Cardiac fibroblast (primary cell): ENCODE measurements at regions not wholly inside any gene's neighbourhood (a gene's known extent, or its start where the extent isn't known, plus 50 kb on each side); places are given as distances from the start of the nearest gene placed in this dataset.

ENCODE experiments used
- DNase-seq, 2 donors: peaks; one replicate each; pipeline versions ENCODE4 v3.0.0 to v3.0.0-alpha.2; 2010; ENCODE audit warnings: low read depth in 2 of 2
- H3K4me3 ChIP-seq, 2 donors: replicated peaks in 1 of 2; 1 replicate in 1 of 2; 2 replicates in 1 of 2; pipeline ENCODE4 v1.5.1; 2011; ENCODE audit warnings: low read depth in 2 of 2, low read length in 2 of 2, mild to moderate bottlenecking in 2 of 2, moderate library complexity in 1 of 2
- TF ChIP-seq, protein P1 (sequence below): IDR thresholded peaks from one replicate; pipeline ENCODE4 v1.5.1; 2011; ENCODE audit warnings: low read depth, mild to moderate bottlenecking, low read length, inconsistent platforms

GRCh38 chr13:31853643-31854326 is 114.5 kb downstream of the RXFP2 start:
- no peak overlapping the region for H3K4me3 ChIP-seq
- DNase-seq: no peak
- TF ChIP-seq, protein P1, sequence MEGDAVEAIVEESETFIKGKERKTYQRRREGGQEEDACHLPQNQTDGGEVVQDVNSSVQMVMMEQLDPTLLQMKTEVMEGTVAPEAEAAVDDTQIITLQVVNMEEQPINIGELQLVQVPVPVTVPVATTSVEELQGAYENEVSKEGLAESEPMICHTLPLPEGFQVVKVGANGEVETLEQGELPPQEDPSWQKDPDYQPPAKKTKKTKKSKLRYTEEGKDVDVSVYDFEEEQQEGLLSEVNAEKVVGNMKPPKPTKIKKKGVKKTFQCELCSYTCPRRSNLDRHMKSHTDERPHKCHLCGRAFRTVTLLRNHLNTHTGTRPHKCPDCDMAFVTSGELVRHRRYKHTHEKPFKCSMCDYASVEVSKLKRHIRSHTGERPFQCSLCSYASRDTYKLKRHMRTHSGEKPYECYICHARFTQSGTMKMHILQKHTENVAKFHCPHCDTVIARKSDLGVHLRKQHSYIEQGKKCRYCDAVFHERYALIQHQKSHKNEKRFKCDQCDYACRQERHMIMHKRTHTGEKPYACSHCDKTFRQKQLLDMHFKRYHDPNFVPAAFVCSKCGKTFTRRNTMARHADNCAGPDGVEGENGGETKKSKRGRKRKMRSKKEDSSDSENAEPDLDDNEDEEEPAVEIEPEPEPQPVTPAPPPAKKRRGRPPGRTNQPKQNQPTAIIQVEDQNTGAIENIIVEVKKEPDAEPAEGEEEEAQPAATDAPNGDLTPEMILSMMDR: no peak

DNA sequence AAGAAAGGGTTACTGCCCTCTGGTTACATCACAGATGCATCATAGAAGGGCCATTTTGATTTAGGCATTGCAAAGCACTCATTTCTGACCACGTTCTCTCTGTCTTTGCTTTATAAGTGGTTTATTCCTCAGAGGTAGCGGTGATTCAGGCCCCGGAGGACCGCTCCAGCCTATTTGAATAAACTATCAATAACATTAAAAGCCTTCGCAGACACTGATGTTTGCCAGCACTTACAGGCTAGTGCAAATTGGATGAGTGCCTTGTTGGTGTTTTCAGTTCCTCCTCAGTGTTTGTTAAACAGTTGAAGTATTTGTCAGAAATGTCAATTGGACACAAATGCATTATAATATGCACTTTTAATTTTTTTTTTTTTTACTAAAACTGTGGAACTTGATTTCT is 120.2 kb downstream of the RXFP2 start:
- DNase-seq: peak in 1 of 2 donors; percentile 22
- TF ChIP-seq, protein P1: no peak
- H3K4me3 ChIP-seq: no peak overlapping the region

GRCh38 chr13:31860002-31860401 is 120.7 kb downstream of the RXFP2 start:
- no peak overlapping the region for H3K4me3 ChIP-seq
- no peak for DNase-seq
- TF ChIP-seq, protein P1: no peak

GRCh38 chr13:31862828-31863227 is 123.5 kb downstream of the RXFP2 start:
- DNase-seq: no peak
- TF ChIP-seq, protein P1: no peak
- no peak overlapping the region for H3K4me3 ChIP-seq

- DNase-seq: no peak
- TF ChIP-seq, protein P1: no peak
These were observed 125.0 kb downstream of the RXFP2 start for GRCh38 chr13:31864307-31864706.

DNA sequence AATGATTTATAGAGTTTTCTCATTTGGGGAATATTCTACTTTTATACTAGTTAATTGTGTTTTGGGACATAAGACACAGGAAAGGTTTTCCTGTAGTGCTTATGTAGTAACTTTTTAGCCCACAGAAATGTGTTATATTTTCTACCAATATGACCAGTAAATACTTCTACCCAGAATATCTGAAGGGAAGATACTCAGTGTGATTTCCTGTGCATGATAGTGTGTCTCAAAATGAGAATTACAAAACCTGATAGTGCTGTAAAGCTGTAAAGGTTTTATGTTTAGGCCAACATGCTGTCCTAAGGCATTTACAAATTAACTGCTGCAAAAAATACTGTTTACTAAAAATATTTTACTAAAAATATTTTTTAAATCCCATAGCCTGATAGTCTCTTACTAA is 126.8 kb downstream of the RXFP2 start:
- no peak for DNase-seq
- H3K4me3 ChIP-seq: no peak overlapping the region
- TF ChIP-seq, protein P1: no peak

More at GRCh38 chr13:31864307-31864706, 125.0 kb downstream of the RXFP2 start:
- no peak overlapping the region for H3K4me3 ChIP-seq

DNA sequence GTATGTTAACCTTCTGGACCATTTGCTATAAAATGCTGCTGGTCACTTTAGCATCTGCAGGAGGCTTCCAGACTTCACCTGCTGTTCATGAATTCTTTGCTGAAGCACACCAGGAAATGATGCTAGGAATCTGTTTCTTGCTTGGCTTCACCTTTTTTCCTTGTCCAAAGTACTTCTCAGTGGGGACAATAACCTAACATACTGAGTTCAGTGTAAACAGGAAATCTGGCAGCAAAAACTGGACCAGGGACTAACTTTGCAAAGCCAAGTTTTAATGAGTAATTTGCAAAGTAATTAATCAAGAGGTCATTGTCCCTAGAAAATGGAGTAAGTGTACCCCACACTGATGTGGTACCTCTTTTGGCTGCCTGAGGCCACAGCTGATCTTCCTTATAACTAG is 128.4 kb downstream of the RXFP2 start:
- no peak for DNase-seq
- no peak overlapping the region for H3K4me3 ChIP-seq
- TF ChIP-seq, protein P1: no peak
